Right atrium auricular region (tissue), 2 donors: ENCODE measurements at regions not wholly inside any gene's neighbourhood (a gene's known extent, or its start where the extent isn't known, plus 50 kb on each side); places are given as distances from the start of the nearest gene placed in this dataset.
"Not testable (repeated sequence)": the region's sequence is repeated elsewhere in the genome, so short reads cannot be mapped to it uniquely, and the experiment has no call there.

Experiments used
- DNase-seq: peaks from one replicate; pipeline ENCODE4 v3.0.0-alpha.2; 2019; ENCODE audit warnings: low spot score
- H3K27ac ChIP-seq, 2 donors: fragments of 200-600 bp; sonication (generic); 1 replicate in 1 of 2; 2 replicates in 1 of 2; pipeline ENCODE4 v1.5.1; 2016 to 2019
- H3K27me3 ChIP-seq, 2 donors: fragments of 200-600 bp; sonication (generic); one replicate each; pipeline versions ENCODE4 v1.5.1 to v1.6.0; 2017 to 2019
- H3K36me3 ChIP-seq: fragments of 200-600 bp; sonication (generic); one replicate; pipeline ENCODE4 v1.5.1; 2016
- H3K4me1 ChIP-seq, 2 donors: fragments of 200-600 bp; sonication (generic); one replicate each; pipeline versions ENCODE4 v1.5.1 to v1.6.0; 2017 to 2019
- H3K4me3 ChIP-seq, 2 donors: fragments of 200-600 bp; sonication (generic); 1 replicate in 1 of 2; 2 replicates in 1 of 2; pipeline ENCODE4 v1.5.1; 2017 to 2019; ENCODE audit warnings: mild to moderate bottlenecking in 1 of 2, moderate library complexity in 1 of 2
- H3K9me3 ChIP-seq, 2 donors: fragments of 200-600 bp; sonication (generic); one replicate each; pipeline ENCODE4 v1.5.1; 2019
- TF ChIP-seq, protein P1 (sequence below), 2 donors: fragments of 200-600 bp; sonication (generic); IDR thresholded peaks; one replicate each; pipeline ENCODE4 v1.5.1; 2019; ENCODE audit warnings: antibody characterized with exemption in 2 of 2

DNA sequence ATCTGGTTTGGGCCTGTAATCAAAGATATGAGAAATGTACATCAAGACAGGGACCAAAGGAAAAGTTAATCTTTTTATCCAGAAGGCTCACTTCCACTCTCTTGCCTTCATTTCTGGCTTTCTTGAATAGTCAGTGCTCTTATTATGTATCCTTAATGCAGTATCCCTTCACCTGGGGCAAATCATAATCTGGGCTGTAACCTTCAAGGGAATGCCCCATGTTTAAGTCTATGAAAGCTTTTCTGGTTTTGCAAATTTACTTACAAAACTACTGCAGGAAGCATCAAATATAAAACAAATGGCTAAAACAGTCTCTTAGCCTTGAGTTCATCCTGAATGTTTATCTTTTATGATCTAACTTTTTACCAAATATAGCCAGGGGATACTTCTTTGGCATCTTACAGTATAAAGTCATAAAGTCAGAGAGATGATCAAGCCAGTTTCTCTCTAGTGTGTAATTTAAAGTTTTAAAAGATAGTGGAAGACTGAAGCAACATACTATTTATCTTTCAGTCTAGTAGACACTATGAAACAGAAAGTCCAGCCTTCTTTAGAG is 1214.8 kb downstream of the STIM2 start:
- no peaks in the 10 kb centered on the region for H3K9me3 ChIP-seq
- no peak for DNase-seq
- H3K4me1 ChIP-seq = no peaks in the 10 kb centered on the region
- TF ChIP-seq, protein P1, sequence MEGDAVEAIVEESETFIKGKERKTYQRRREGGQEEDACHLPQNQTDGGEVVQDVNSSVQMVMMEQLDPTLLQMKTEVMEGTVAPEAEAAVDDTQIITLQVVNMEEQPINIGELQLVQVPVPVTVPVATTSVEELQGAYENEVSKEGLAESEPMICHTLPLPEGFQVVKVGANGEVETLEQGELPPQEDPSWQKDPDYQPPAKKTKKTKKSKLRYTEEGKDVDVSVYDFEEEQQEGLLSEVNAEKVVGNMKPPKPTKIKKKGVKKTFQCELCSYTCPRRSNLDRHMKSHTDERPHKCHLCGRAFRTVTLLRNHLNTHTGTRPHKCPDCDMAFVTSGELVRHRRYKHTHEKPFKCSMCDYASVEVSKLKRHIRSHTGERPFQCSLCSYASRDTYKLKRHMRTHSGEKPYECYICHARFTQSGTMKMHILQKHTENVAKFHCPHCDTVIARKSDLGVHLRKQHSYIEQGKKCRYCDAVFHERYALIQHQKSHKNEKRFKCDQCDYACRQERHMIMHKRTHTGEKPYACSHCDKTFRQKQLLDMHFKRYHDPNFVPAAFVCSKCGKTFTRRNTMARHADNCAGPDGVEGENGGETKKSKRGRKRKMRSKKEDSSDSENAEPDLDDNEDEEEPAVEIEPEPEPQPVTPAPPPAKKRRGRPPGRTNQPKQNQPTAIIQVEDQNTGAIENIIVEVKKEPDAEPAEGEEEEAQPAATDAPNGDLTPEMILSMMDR (IDR thresholded peaks at IDR 0.05) = no peak
- H3K27me3 ChIP-seq = no peaks in the 10 kb centered on the region
- H3K27ac ChIP-seq = no peak overlapping the region
- H3K36me3 ChIP-seq = no peaks in the 10 kb centered on the region
- no peak overlapping the region for H3K4me3 ChIP-seq

DNA sequence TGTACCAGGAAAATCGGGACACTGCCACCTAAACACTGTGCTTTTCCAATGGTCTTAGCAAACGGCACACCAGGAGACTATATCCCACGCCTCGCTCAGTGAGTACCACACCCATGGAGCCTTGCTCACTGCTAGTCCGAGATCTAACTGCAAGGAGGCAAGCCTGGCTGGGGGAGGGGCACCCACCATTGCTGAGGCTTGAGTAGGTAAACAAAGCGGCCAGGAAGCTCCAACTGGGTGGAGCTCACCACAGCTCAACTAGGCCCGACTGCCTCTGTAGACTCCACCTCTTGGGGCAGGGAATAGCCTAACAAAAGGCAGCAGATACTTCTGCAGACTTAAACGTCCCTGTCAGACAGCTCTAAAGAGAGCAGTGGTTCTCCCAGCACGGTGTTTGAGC is 1216.6 kb downstream of the STIM2 start:
- not testable (repeated sequence) for H3K36me3 ChIP-seq, H3K27ac ChIP-seq, H3K27me3 ChIP-seq, H3K4me1 ChIP-seq, H3K4me3 ChIP-seq, DNase-seq, H3K9me3 ChIP-seq

DNA sequence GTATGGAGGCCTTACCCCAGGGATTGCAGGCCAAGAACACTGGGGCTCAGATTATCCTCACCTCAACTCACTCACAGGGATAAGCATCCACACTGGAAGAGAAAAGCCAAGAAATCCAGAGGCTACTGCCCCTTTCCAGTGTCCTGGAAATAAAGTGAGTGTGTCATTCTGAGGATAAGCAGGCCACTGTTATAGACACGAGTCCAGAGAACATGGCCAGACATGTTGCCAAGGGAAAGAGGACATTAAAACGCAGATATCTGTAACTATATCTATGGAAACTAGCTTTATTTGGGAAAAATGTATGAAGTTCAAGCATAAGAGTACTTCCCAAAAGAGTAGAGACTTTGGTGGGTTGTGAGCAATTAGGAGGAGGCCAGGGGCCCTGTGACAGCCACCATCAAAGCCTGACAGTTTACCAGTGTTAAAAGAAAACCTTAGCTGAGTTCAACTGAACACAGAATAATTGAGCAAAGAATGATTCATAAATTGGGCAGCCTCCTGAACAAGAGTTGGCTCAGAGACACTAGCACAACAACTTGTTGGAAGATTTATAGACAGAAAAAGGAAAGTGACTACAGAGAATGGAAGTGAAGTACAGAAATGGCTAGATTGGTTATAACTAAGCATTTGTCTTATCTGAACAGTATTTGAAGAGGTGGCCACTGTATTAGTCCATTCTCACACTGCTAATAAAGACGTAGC is 1222.2 kb downstream of the STIM2 start:
- H3K4me1 ChIP-seq = no peaks in the 10 kb centered on the region
- TF ChIP-seq, protein P1 (IDR thresholded peaks at IDR 0.05) = no peak
- H3K36me3 ChIP-seq = no peaks in the 10 kb centered on the region
- no peak overlapping the region for H3K4me3 ChIP-seq
- H3K27ac ChIP-seq = no peak overlapping the region
- H3K9me3 ChIP-seq = no peaks in the 10 kb centered on the region
- no peak for DNase-seq
- H3K27me3 ChIP-seq = no peaks in the 10 kb centered on the region

DNA sequence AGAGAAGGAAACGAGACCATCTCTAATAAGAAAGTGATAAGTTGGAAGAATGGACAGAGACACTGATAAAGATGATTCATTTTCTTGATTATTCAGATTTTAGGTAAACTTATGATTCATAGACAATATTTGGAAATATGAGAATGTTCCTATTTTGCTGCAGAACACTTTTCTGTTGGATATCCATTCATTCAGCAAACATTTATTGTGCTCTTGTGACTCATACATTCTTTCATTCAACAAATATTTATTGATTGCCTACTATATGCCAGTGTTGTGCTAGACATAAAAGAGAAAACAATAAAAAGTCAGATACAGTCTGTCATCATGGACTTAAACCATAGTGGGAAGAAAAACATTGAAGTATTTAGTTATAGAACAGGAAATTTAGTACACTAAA is 1232.0 kb downstream of the STIM2 start:
- H3K36me3 ChIP-seq = no peaks in the 10 kb centered on the region
- H3K4me1 ChIP-seq = no peaks in the 10 kb centered on the region
- no peaks in the 10 kb centered on the region for H3K9me3 ChIP-seq
- no peak overlapping the region for H3K27ac ChIP-seq
- no peak for DNase-seq
- H3K4me3 ChIP-seq = no peak overlapping the region
- H3K27me3 ChIP-seq = no peaks in the 10 kb centered on the region
- TF ChIP-seq, protein P1 (IDR thresholded peaks at IDR 0.05) = no peak

DNA sequence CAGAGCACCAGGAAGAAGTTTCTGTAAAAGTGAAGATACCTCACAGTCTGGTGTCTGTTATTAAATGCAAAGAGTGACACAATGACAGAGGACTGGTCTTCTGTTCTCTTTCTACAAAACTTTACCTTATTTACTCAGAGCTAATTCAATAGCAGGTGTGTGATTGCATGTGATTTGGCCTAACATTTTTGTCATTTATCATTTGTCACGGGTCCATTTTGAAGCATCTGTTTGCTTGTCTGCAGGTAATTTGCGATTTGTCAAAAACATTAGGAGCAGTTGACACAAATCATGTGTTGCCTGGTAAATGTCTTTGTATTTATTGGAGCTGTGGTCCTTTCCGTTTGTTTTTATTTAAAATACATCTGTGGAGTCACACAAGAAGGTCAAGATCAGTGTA is 1232.4 kb downstream of the STIM2 start:
- TF ChIP-seq, protein P1 (IDR thresholded peaks at IDR 0.05) = no peak
- Histone ChIP-seq H3K4me3 (no peak overlapping the region), H3K27ac (no peak overlapping the region), H3K4me1 (no peaks in the 10 kb centered on the region), H3K27me3 (no peaks in the 10 kb centered on the region), H3K36me3 (no peaks in the 10 kb centered on the region), H3K9me3 (no peaks in the 10 kb centered on the region)
- no peak for DNase-seq

DNA sequence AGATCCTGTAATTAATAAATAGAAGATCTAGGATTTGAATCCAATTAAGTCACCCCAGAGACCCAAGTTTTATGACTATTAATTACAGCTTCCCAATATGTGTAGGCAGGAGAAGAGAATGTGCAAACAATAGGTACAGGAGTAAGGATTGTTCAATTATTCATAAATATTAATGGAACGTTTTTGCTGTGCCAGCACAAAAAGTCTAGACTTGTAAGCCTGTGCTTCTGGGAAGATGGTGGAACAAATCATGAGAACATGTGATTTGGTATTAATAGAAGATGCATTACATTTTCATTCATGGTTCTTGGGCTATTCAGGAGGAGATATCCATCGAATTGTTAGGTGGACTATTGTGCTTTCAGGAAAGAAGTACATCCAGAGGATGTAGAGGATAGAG is 1240.9 kb downstream of the STIM2 start:
- DNase-seq = no peak
- Histone ChIP-seq H3K36me3 (no peaks in the 10 kb centered on the region), H3K4me3 (no peak overlapping the region), H3K27ac (no peak overlapping the region), H3K9me3 (no peaks in the 10 kb centered on the region), H3K27me3 (no peaks in the 10 kb centered on the region), H3K4me1 (no peaks in the 10 kb centered on the region)
- TF ChIP-seq, protein P1 (IDR thresholded peaks at IDR 0.05) = no peak
